HG03139 (cell line): ENCODE measurements at regions not wholly inside any gene's neighbourhood (a gene's known extent, or its start where the extent isn't known, plus 50 kb on each side); places are given as distances from the start of the nearest gene placed in this dataset.
"Not testable (repeated sequence)": the region's sequence is repeated elsewhere in the genome, so short reads cannot be mapped to it uniquely, and the experiment has no call there.

Experiments
- ATAC-seq: cut with Tn5 transposase; IDR thresholded peaks from one replicate; pipeline ENCODE4 v1.9.1; 2021; ENCODE audit not compliant: unreplicated experiment

GRCh38 chr14:43476822-43477221 lies 1030.3 kb downstream of the FSCB start:
- no peak for ATAC-seq

DNA sequence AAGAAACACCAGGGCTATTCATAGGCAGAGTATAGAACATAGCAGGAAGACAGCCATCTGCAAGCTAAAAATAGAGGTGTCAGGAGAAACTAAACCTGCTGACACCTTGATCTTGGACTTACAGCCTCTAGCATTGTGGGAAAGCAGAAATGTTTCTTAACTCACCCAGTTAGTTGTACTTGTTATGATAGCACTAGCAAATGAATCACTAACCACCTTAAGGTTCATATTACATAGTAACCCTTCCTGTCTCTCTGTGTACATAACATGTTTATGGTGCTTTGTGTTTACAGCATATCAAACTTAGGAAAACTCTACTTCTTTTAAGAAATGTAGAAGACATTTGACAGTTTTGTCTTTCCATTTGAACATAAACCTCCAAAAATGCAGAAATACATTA lies 1031.3 kb downstream of the FSCB start:
- ATAC-seq: no peak

DNA sequence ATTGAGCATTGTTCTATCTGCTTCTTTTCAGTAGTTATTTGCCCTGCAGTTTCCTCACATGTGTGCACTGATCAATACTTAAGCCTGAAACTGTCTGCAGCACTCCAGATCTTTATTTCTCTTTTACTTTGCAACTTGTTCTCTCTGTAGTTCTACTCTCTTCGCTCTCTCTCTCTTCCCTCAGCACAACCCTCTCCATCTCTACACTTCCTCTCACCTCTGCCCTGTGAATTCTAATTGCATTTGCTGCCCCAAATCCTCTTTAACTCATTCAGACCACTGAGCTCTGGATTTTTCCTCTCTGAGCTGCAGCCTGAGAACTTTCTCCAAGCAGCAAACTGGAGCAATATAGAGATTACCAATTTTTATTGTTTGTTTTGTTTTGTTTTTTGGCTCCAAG lies 1035.5 kb downstream of the FSCB start:
- ATAC-seq: no peak

DNA sequence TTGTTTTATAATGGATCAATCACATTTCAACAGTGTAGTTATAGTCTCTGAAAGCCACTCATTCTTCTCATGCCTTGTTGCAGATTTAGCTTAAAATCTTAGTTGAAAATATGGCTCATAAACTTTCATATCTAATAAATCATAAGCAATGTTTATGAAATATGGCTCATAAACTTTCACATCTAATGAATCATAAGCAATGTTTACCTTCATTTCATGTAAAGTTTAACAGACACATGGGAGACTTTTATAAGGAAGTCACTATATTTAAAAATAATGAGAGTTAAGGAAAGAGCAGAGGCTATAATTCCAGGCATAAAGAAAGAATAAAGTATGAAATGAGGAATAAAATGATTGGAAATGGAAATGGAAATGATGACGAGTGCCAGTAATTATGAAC lies 1042.1 kb downstream of the FSCB start:
- no peak for ATAC-seq

- no peak for ATAC-seq
Observed at GRCh38 chr14:43449291-43449690, 1057.8 kb downstream of the FSCB start.

GRCh38 chr14:43438056-43438455 lies 1069.0 kb downstream of the FSCB start:
- ATAC-seq: no peak

- ATAC-seq: no peak
Observed at GRCh38 chr14:43418324-43418723, 1088.8 kb downstream of the FSCB start.

DNA sequence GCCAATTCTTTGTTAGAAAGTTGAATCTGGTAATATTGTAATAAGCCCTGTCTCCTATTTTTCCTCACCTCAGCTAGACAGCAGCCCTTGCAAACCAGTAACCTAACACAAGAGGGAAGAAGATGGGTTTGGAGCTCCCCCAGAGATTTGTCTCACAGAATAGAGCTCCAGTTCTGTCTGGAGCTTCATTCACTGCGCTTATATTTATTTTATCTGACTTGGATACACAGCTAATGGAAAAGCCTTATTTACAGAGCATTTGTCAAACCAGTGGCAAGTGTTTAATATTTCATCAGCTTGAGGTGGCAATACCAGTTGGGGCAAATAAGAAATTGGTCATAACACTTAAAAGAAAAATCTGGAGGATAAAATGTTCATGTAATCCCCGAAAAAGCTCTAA lies 1094.0 kb downstream of the FSCB start:
- no peak for ATAC-seq

GRCh38 chr14:43411841-43412240 lies 1095.2 kb downstream of the FSCB start:
- ATAC-seq: no peak

DNA sequence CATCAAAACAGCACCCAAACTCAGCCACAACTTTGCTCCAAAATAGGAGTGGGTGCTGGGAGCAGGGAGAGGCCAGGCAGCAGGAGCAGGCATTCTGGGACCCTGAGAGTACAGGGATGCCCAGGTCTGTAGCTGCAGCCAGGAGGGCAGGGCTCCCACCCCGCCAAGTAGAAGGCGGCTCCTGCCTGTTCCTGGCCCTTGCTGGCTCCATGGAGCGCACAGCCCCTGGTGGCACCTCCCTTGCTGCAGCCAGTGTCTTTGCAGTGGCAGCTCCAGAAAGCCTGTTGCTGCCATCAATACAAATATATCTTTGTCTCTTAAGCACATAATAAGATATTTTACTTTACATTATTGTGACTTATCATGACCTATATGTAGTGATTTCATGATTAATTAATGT lies 1096.5 kb downstream of the FSCB start:
- no peak for ATAC-seq

DNA sequence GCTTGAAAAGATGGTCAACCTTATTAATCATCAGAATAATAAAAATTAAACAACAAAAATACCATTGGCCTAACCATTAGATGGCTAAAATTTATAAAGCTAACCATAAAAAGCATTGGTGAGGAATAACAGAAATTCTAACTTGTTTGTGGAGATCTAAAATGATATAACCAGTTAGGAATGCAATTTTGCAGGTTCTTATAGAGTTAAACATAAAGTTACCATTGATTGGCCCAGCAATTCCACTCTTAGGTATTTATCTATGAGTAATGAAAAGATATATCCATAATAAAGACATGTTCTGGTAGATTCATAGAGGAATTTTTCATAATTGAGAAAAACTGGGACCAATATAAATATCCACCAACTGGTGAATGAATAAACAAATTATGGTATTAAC lies 1098.6 kb downstream of the FSCB start:
- ATAC-seq: no peak

- no peak for ATAC-seq
Observed at GRCh38 chr14:43407706-43408105, 1099.4 kb downstream of the FSCB start.

DNA sequence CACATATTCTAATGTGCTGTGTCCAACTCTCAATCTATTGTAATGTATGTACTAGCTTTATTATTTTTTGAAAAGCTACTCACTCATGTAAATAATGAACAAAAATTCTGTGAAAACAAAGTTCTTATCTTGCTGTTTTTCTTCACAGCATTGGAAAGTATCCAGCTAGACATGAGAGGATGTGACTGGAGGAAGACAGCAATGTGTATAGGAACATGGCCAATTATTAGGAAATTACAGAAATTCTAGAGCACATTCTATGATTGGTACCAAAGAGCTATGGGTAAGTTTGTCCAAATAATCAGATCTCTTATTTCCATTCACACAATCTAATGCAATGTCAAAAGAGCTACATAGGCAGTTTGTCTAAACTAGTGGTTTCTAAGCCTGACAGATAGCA lies 1100.2 kb downstream of the FSCB start:
- ATAC-seq: no peak

DNA sequence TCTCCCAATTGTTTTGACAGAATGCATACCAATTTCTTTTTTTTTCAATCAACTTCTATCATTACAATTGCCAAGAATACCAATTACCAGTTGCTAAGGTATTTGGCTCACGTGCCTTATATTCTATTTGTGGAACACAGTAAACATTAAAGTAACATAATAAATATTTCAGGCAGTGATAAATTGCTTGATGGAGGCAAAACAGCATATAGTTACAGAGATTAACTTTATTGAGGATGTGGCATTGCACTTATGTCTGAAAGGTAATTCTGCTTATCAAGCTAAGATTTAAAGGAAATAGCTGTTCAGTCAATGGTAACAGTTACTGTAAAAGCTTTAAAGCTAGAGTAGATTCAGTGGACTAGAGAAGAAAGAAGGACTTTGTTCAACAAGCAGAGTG lies 1107.8 kb downstream of the FSCB start:
- no peak for ATAC-seq

DNA sequence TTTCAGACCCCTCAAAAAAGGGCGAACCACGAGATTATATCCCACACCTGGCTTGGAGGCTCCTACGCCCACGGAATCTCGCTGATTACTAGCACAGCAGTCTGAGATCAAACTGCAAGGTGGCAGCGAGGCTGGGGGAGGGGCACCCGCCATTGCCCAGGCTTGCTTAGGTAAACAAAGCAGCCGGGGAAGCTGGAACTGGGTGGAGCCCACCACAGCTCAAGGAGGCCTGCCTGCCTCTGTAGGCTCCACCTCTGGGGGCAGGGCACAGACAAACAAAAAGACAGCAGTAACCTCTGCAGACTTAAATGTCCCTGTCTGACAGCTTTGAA lies 1136.6 kb downstream of the FSCB start:
- not testable (repeated sequence) for ATAC-seq

GRCh38 chr14:43369710-43370564 lies 1137.1 kb downstream of the FSCB start:
- no peak for ATAC-seq

- no peak for ATAC-seq
Observed at GRCh38 chr14:43362586-43362985, 1144.5 kb downstream of the FSCB start.

GRCh38 chr14:43361751-43362150 lies 1145.3 kb downstream of the FSCB start:
- no peak for ATAC-seq

DNA sequence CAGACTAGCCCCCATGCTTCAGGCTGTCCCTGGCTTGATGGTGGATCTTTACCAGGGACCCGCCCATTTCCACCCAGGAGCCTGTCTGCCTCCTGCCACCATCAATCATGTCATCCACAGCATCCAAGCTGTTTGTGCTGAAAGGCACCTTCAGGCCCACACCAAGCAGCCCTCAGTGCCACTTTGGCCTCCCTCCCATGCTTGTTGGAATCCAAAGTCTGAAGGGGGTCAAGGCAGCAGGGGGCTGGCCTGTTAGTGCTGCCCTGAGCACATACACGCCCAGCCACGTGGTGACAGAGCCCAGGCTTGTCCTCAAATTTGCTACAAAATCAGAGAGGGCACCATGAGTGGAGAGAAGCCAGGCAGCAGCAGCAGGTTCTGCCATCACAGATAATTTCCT lies 1146.8 kb downstream of the FSCB start:
- no peak for ATAC-seq

- ATAC-seq: no peak
Observed at GRCh38 chr14:43359317-43359716, 1147.8 kb downstream of the FSCB start.

GRCh38 chr14:43356979-43357545 lies 1150.0 kb downstream of the FSCB start:
- no peak for ATAC-seq

DNA sequence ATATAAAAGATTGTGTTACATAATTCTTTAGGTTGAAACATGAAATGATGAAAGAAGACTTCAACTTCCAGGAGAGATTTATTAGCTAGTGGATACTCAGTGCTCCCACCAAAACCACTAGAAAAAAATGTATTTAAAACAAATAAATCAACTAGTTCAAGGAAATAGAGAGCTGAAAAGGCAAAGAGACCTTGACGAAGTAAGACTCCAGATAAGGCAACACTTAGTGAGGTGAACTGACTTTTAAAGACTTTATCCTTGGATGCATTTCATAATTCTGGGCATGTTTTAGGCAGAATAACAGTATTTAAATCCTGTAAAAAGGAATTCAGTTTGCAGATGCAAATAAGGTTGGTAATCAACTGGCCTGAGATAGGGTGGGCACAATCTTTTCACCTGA lies 1150.7 kb downstream of the FSCB start:
- no peak for ATAC-seq

- no peak for ATAC-seq
Observed at GRCh38 chr14:43341921-43342320, 1165.2 kb downstream of the FSCB start.
